GM23338 (cell line): ENCODE measurements at regions not wholly inside any gene's neighbourhood (a gene's known extent, or its start where the extent isn't known, plus 50 kb on each side); places are given as distances from the start of the nearest gene placed in this dataset.

Source experiments
- ATAC-seq: fragments of 200-7000 bp; cut with Tn5 transposase; 3 replicates; pipeline ENCODE4 v1.9.1; 2020
- DNase-seq: peaks from one replicate; pipeline ENCODE4 v3.0.0-alpha.2; 2015; ENCODE audit warnings: low spot score
- H2AFZ ChIP-seq: fragments of 200-600 bp; sonication (generic); 2 replicates; pipeline ENCODE4 v1.8.0; 2016; ENCODE audit warnings: antibody characterized with exemption, mild to moderate bottlenecking, moderate library complexity
- H3F3A ChIP-seq: fragments of 200-600 bp; sonication (generic); replicated peaks from 2 replicates; pipeline ENCODE4 v1.8.0; 2017; ENCODE audit warnings: antibody characterized with exemption, mixed run types, low read depth
- H3K27ac ChIP-seq: fragments of 200-600 bp; sonication (generic); 2 replicates; pipeline ENCODE4 v1.6.1; 2016; ENCODE audit warnings: low read depth
- H3K27me3 ChIP-seq: fragments of 200-600 bp; sonication (generic); 2 replicates; pipeline ENCODE4 v1.8.0; 2016; ENCODE audit warnings: mild to moderate bottlenecking, mixed run types, moderate library complexity; ENCODE audit not compliant: insufficient read depth
- H3K36me3 ChIP-seq: fragments of 200-600 bp; sonication (generic); 2 replicates; pipeline ENCODE4 v1.8.0; 2016; ENCODE audit warnings: mild to moderate bottlenecking; ENCODE audit not compliant: insufficient read depth
- H3K4me1 ChIP-seq: fragments of 200-600 bp; sonication (generic); 2 replicates; pipeline ENCODE4 v1.8.0; 2016; ENCODE audit warnings: mild to moderate bottlenecking, moderate library complexity; ENCODE audit not compliant: insufficient read depth
- H3K4me2 ChIP-seq: fragments of 200-600 bp; sonication (generic); 2 replicates; pipeline ENCODE4 v1.7.1; 2017; ENCODE audit warnings: mixed run types
- H3K4me3 ChIP-seq: fragments of 200-600 bp; sonication (generic); 2 replicates; pipeline ENCODE4 v1.6.1; 2016; ENCODE audit warnings: mixed run types
- H3K79me2 ChIP-seq: fragments of 200-600 bp; sonication (generic); replicated peaks from 2 replicates; pipeline ENCODE4 v1.8.0; 2017; ENCODE audit warnings: mild to moderate bottlenecking; ENCODE audit not compliant: insufficient read depth
- H3K9me2 ChIP-seq: fragments of 200-600 bp; sonication (generic); 2 replicates; pipeline ENCODE4 v1.8.0; 2017; ENCODE audit not compliant: insufficient read depth
- H4K20me1 ChIP-seq: fragments of 200-600 bp; sonication (generic); replicated peaks from 2 replicates; pipeline ENCODE4 v1.8.0; 2017; ENCODE audit warnings: mild to moderate bottlenecking; ENCODE audit not compliant: insufficient read depth
- H3K27ac Mint-ChIP-seq: 2 replicates; pipeline ENCODE4 v1.8.0; 2020; ENCODE audit warnings: inconsistent platforms, mild to moderate bottlenecking, moderate library complexity, mixed read lengths
- H3K27me3 Mint-ChIP-seq: 3 replicates; pipeline ENCODE4 v1.8.0; 2022; ENCODE audit warnings: low read depth, mild to moderate bottlenecking, moderate library complexity, mixed read lengths, inconsistent platforms; ENCODE audit not compliant: insufficient read depth, poor library complexity
- H3K36me3 Mint-ChIP-seq: 3 replicates; pipeline ENCODE4 v1.8.0; 2021; ENCODE audit warnings: low read depth, mild to moderate bottlenecking, inconsistent platforms, moderate library complexity, mixed read lengths
- H3K4me1 Mint-ChIP-seq: 3 replicates; pipeline ENCODE4 v1.8.0; 2020; ENCODE audit warnings: mild to moderate bottlenecking, inconsistent platforms, mixed read lengths
- H3K4me3 Mint-ChIP-seq: 3 replicates; pipeline ENCODE4 v1.8.0; 2021; ENCODE audit warnings: moderate library complexity, mild to moderate bottlenecking, inconsistent platforms, mixed read lengths
- H3K9me3 Mint-ChIP-seq: 3 replicates; pipeline ENCODE4 v1.8.0; 2020; ENCODE audit warnings: moderate library complexity, mild to moderate bottlenecking, inconsistent platforms, mixed read lengths
- CREB1 ChIP-seq: fragments of 250-450 bp; sonication (Bioruptor Pico); IDR thresholded peaks from 2 replicates; pipeline ENCODE4 v1.5.0; 2020; ENCODE audit warnings: low read depth, mild to moderate bottlenecking, moderate library complexity
- EZH2 ChIP-seq: fragments of 200-600 bp; sonication (generic); IDR thresholded peaks from one replicate; pipeline ENCODE4 v1.8.0; 2017; ENCODE audit warnings: antibody characterized with exemption, mild to moderate bottlenecking, low read depth; ENCODE audit not compliant: unreplicated experiment
- NANOG ChIP-seq: IDR thresholded peaks from 2 replicates; pipeline ENCODE4 v1.6.1; 2016; ENCODE audit warnings: antibody characterized with exemption, borderline replicate concordance
- POLR2AphosphoS5 ChIP-seq: IDR thresholded peaks from 2 replicates; pipeline ENCODE4 v1.6.1; 2016; ENCODE audit warnings: antibody characterized with exemption, low read depth
- STAT1 ChIP-seq: IDR thresholded peaks from one replicate; pipeline ENCODE4 v1.6.1; 2016; ENCODE audit warnings: antibody characterized with exemption; ENCODE audit not compliant: unreplicated experiment
- ZNF114 ChIP-seq: fragments of 250-450 bp; sonication (Bioruptor Pico); IDR thresholded peaks from 2 replicates; pipeline ENCODE4 v1.5.0; 2020; ENCODE audit warnings: mild to moderate bottlenecking, moderate library complexity
- TF ChIP-seq, protein P1 (sequence below): IDR thresholded peaks from 2 replicates; pipeline ENCODE4 v1.6.1; 2016; ENCODE audit warnings: antibody characterized with exemption
- TF ChIP-seq, protein P2 (sequence below), 2 experiments: fragments of 200-600 bp in 1 of 2; sonication (generic) in 1 of 2; conservative IDR thresholded peaks; 2 replicates each; pipeline versions ENCODE4 v1.5.1 to v1.6.1; 2016 to 2017; ENCODE audit warnings: antibody characterized with exemption in 2 of 2, low read depth in 2 of 2, mild to moderate bottlenecking in 2 of 2, moderate library complexity in 1 of 2
- TF ChIP-seq, protein P3 (sequence below): fragments of 250-450 bp; sonication (Bioruptor Pico); IDR thresholded peaks from 2 replicates; pipeline ENCODE4 v1.5.0; 2020; ENCODE audit warnings: mild to moderate bottlenecking, moderate library complexity

DNA sequence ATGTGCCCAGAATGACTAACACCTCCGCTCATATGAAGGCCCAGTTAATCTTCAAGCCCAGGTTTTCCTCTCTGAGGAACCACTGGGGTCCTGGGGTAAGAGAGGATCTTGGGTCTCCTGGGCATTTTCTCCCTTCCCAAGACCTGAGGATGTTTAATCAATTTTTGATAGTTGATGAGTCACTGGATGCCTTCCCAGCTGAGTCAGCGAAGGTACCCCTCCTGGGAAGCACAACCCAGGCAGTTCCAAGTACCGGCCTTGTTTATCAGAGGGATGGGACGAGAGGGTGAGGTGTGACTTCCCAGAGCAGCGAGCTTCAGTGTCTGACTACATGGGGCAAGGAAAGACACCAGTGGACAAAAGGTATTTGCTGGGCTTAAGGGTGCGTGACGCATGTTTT is 119.6 kb upstream of the IL12B start:
- no peak overlapping the region for H2AFZ ChIP-seq
- H3K27ac ChIP-seq: no peak overlapping the region
- Mint-ChIP-seq H3K9me3 (no peaks in the 10 kb centered on the region), H3K4me3 (no peak overlapping the region), H3K4me1 (no peaks in the 10 kb centered on the region; the same call in 2 of the 3 replicates), H3K27me3 (peaks cover 3% of the 10 kb centered on the region), H3K36me3 (no peaks in the 10 kb centered on the region), H3K27ac (no peak overlapping the region)
- H3K4me3 ChIP-seq: no peak overlapping the region
- no peak for DNase-seq
- no peak overlapping the region for H3K4me2 ChIP-seq
- no peaks in the 10 kb centered on the region for H3K36me3 ChIP-seq
- H3K27me3 ChIP-seq: no peaks in the 10 kb centered on the region
- H3K9me2 ChIP-seq: no peaks in the 10 kb centered on the region
- no peaks in the 10 kb centered on the region for H3F3A ChIP-seq
- H3K79me2 ChIP-seq: no peaks in the 10 kb centered on the region
- ATAC-seq: no peak
- no peaks in the 10 kb centered on the region for H4K20me1 ChIP-seq
- TF ChIP-seq POLR2AphosphoS5: no peak
- TF ChIP-seq, protein P1, sequence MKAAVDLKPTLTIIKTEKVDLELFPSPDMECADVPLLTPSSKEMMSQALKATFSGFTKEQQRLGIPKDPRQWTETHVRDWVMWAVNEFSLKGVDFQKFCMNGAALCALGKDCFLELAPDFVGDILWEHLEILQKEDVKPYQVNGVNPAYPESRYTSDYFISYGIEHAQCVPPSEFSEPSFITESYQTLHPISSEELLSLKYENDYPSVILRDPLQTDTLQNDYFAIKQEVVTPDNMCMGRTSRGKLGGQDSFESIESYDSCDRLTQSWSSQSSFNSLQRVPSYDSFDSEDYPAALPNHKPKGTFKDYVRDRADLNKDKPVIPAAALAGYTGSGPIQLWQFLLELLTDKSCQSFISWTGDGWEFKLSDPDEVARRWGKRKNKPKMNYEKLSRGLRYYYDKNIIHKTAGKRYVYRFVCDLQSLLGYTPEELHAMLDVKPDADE: no peak
- no peak for TF ChIP-seq ZNF114
- TF ChIP-seq CREB1 (CRISPR knock-in tag): no peak
- TF ChIP-seq, protein P2, sequence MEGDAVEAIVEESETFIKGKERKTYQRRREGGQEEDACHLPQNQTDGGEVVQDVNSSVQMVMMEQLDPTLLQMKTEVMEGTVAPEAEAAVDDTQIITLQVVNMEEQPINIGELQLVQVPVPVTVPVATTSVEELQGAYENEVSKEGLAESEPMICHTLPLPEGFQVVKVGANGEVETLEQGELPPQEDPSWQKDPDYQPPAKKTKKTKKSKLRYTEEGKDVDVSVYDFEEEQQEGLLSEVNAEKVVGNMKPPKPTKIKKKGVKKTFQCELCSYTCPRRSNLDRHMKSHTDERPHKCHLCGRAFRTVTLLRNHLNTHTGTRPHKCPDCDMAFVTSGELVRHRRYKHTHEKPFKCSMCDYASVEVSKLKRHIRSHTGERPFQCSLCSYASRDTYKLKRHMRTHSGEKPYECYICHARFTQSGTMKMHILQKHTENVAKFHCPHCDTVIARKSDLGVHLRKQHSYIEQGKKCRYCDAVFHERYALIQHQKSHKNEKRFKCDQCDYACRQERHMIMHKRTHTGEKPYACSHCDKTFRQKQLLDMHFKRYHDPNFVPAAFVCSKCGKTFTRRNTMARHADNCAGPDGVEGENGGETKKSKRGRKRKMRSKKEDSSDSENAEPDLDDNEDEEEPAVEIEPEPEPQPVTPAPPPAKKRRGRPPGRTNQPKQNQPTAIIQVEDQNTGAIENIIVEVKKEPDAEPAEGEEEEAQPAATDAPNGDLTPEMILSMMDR (conservative IDR thresholded peaks at IDR 0.05; ENCODE audit: low read depth in 2 of 2): no peak
- no peak for TF ChIP-seq NANOG
- TF ChIP-seq, protein P3, sequence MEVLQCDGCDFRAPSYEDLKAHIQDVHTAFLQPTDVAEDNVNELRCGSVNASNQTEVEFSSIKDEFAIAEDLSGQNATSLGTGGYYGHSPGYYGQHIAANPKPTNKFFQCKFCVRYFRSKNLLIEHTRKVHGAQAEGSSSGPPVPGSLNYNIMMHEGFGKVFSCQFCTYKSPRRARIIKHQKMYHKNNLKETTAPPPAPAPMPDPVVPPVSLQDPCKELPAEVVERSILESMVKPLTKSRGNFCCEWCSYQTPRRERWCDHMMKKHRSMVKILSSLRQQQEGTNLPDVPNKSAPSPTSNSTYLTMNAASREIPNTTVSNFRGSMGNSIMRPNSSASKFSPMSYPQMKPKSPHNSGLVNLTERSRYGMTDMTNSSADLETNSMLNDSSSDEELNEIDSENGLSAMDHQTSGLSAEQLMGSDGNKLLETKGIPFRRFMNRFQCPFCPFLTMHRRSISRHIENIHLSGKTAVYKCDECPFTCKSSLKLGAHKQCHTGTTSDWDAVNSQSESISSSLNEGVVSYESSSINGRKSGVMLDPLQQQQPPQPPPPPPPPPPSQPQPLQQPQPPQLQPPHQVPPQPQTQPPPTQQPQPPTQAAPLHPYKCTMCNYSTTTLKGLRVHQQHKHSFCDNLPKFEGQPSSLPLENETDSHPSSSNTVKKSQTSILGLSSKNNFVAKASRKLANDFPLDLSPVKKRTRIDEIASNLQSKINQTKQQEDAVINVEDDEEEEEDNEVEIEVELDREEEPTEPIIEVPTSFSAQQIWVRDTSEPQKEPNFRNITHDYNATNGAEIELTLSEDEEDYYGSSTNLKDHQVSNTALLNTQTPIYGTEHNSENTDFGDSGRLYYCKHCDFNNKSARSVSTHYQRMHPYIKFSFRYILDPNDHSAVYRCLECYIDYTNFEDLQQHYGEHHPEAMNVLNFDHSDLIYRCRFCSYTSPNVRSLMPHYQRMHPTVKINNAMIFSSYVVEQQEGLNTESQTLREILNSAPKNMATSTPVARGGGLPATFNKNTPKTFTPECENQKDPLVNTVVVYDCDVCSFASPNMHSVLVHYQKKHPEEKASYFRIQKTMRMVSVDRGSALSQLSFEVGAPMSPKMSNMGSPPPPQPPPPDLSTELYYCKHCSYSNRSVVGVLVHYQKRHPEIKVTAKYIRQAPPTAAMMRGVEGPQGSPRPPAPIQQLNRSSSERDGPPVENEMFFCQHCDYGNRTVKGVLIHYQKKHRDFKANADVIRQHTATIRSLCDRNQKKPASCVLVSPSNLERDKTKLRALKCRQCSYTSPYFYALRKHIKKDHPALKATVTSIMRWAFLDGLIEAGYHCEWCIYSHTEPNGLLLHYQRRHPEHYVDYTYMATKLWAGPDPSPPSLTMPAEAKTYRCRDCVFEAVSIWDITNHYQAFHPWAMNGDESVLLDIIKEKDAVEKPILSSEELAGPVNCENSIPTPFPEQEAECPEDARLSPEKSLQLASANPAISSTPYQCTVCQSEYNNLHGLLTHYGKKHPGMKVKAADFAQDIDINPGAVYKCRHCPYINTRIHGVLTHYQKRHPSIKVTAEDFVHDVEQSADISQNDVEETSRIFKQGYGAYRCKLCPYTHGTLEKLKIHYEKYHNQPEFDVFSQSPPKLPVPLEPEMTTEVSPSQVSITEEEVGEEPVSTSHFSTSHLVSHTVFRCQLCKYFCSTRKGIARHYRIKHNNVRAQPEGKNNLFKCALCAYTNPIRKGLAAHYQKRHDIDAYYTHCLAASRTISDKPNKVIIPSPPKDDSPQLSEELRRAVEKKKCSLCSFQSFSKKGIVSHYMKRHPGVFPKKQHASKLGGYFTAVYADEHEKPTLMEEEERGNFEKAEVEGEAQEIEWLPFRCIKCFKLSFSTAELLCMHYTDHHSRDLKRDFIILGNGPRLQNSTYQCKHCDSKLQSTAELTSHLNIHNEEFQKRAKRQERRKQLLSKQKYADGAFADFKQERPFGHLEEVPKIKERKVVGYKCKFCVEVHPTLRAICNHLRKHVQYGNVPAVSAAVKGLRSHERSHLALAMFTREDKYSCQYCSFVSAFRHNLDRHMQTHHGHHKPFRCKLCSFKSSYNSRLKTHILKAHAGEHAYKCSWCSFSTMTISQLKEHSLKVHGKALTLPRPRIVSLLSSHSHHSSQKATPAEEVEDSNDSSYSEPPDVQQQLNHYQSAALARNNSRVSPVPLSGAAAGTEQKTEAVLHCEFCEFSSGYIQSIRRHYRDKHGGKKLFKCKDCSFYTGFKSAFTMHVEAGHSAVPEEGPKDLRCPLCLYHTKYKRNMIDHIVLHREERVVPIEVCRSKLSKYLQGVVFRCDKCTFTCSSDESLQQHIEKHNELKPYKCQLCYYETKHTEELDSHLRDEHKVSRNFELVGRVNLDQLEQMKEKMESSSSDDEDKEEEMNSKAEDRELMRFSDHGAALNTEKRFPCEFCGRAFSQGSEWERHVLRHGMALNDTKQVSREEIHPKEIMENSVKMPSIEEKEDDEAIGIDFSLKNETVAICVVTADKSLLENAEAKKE (CRISPR knock-in tag): no peak
- no peak for TF ChIP-seq STAT1
- TF ChIP-seq EZH2: no peak
- H3K4me1 ChIP-seq: no peaks in the 10 kb centered on the region
